K562 (cell line): ENCODE measurements at regions not wholly inside any gene's neighbourhood (a gene's known extent, or its start where the extent isn't known, plus 50 kb on each side); places are given as distances from the start of the nearest gene placed in this dataset.
A peak's percentile ranks its signal among the peaks of the same experiment; 100 is the strongest.

ENCODE experiments used
- BRD4 ChIP-seq: fragments of 200-600 bp; sonication (generic); IDR thresholded peaks from 2 replicates; pipeline ENCODE4 v1.6.1; 2017; ENCODE audit warnings: inconsistent platforms
- CBFA2T2 ChIP-seq: fragments of 450-650 bp; conservative IDR thresholded peaks from 2 replicates; pipeline ENCODE4 v1.6.1; 2017; ENCODE audit warnings: mild to moderate bottlenecking
- GATAD2A ChIP-seq: fragments of 450-650 bp; IDR thresholded peaks from 2 replicates; pipeline ENCODE4 v1.6.1; 2017
- KDM2B ChIP-seq: fragments of 250-450 bp; sonication (Bioruptor Pico); IDR thresholded peaks from 2 replicates; pipeline ENCODE4 v1.8.0; 2021; ENCODE audit warnings: mild to moderate bottlenecking, moderate library complexity
- KLF13 ChIP-seq: fragments of 450-650 bp; IDR thresholded peaks from 2 replicates; pipeline ENCODE4 v1.6.1; 2016; ENCODE audit warnings: missing genetic modification characterization, low read depth, mild to moderate bottlenecking, missing compliant biosample characterization, moderate library complexity, borderline replicate concordance
- MCM3 ChIP-seq: fragments of 450-650 bp; IDR thresholded peaks from 2 replicates; pipeline ENCODE4 v1.6.1; 2016
- MEF2A ChIP-seq: IDR thresholded peaks from 2 replicates; pipeline ENCODE4 v1.6.1; 2011; ENCODE audit warnings: low read depth, mild to moderate bottlenecking, low read length, moderate library complexity; ENCODE audit not compliant: control insufficient read depth
- NR2F6 ChIP-seq: fragments of 450-650 bp; formaldehyde crosslinking; IDR thresholded peaks from 2 replicates; pipeline ENCODE4 v1.4.0; 2020; ENCODE audit warnings: mild to moderate bottlenecking
- PURB ChIP-seq: sonication (generic); formaldehyde crosslinking; IDR thresholded peaks from 2 replicates; pipeline ENCODE4 v1.9.0; 2021; ENCODE audit warnings: low read depth, mild to moderate bottlenecking, missing genetic modification reagents
- STAG1 ChIP-seq: sonication (generic); formaldehyde crosslinking; IDR thresholded peaks from 2 replicates; pipeline ENCODE4 v1.5.0; 2020; ENCODE audit warnings: missing genetic modification reagents, borderline replicate concordance
- TBP ChIP-seq: optimal IDR thresholded peaks from 2 replicates; pipeline ENCODE3; 2011; ENCODE audit warnings: low read depth, low read length, improper control_type of control experiment
- TRIM24 ChIP-seq, 2 experiments: fragments of 450-650 bp; IDR thresholded peaks; 2 replicates each; pipeline ENCODE4 v1.6.1; 2016
- ZNF24 ChIP-seq: fragments of 450-650 bp; IDR thresholded peaks from 2 replicates; pipeline ENCODE4 v1.6.1; 2016
- ZNF316 ChIP-seq: fragments of 450-650 bp; IDR thresholded peaks from 2 replicates; pipeline ENCODE4 v1.6.1; 2016
- ZNF444 ChIP-seq: fragments of 250-450 bp; sonication (Bioruptor Pico); IDR thresholded peaks from 2 replicates; pipeline ENCODE4 v1.4.0; 2020; ENCODE audit warnings: mild to moderate bottlenecking, moderate library complexity
- TF ChIP-seq, protein P1 (sequence below), 3 experiments: fragments of 200-800 bp in 1 of 3; sonication (Bioruptor generic) in 1 of 3; sonication (generic) in 1 of 3; formaldehyde crosslinking in 1 of 3; IDR thresholded peaks; 2 replicates each; pipeline versions ENCODE4 v1.6.1 to v1.8.0; 2016 to 2022; ENCODE audit warnings: mild to moderate bottlenecking in 2 of 3, missing compliant biosample characterization in 2 of 3, missing genetic modification characterization in 2 of 3, missing genetic modification reagents in 1 of 3
- TF ChIP-seq, protein P2 (sequence below): sonication (generic); formaldehyde crosslinking; IDR thresholded peaks from 2 replicates; pipeline ENCODE4 v1.8.0; 2022; ENCODE audit warnings: missing genetic modification reagents, mild to moderate bottlenecking, moderate library complexity, borderline replicate concordance
- TF ChIP-seq, protein P3 (sequence below): IDR thresholded peaks from 2 replicates; pipeline ENCODE4 v1.6.1; 2011; ENCODE audit warnings: borderline replicate concordance, low read depth, mild to moderate bottlenecking, moderate library complexity, low read length; ENCODE audit not compliant: insufficient read depth, poor library complexity, severe bottlenecking
- TF ChIP-seq, protein P4 (sequence below): sonication (generic); IDR thresholded peaks from 2 replicates; pipeline ENCODE4 v1.6.1; 2016
- TF ChIP-seq, protein P5 (sequence below): sonication (generic); formaldehyde crosslinking; IDR thresholded peaks from 2 replicates; pipeline ENCODE4 v1.5.0; 2020; ENCODE audit warnings: missing genetic modification reagents
- TF ChIP-seq, protein P6 (sequence below): IDR thresholded peaks from 2 replicates; pipeline ENCODE4 v1.6.1; 2011; ENCODE audit not compliant: insufficient read length; ENCODE audit errors: extremely low read depth
- TF ChIP-seq, protein P7 (sequence below): sonication (generic); formaldehyde crosslinking; IDR thresholded peaks from 2 replicates; pipeline ENCODE4 v1.9.0; 2022; ENCODE audit warnings: mild to moderate bottlenecking, missing genetic modification reagents

DNA sequence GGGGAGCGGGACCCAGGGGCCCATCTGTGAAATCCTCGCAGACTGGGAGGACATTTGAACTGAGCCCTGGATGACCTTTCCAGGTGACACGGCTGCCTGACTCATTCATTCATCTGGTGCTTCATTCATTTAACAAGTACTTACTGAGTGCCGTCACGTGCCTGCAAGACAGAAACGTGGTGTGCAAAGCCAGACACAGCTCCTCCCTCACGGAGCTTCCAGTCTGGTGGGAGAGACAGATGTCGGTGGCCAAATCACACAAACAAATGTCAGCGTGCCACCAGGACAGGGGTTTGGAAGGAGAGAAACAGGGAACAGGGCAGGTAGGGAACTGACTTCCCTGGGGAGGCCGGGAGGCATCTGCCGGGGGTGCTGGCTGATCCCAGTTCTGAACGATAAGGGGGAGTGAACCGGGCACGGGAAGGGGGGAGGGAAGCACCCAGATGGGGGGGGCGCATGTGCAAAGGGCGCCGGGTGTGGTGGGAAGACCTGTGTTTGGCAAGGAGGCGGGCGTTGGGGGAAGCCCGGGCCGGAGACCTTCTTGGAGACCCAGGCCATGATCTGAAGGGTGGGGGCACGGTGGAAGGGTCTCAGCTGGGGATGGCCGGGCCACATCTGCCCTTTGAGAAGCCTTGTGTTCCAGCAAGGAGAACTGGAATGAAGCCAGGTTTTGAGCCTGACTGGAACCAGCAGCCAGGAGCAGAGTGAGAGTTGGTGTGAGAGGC, 93.6 kb upstream of the CIBAR2 start (continued):
- TF ChIP-seq, protein P1, sequence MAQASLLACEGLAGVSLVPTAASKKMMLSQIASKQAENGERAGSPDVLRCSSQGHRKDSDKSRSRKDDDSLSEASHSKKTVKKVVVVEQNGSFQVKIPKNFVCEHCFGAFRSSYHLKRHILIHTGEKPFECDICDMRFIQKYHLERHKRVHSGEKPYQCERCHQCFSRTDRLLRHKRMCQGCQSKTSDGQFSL (CRISPR knock-in tag; IDR thresholded peaks at IDR 0.05), result peak; percentile 63; the same call in 1 of the 2 replicates
- TF ChIP-seq, protein P1 (tag; IDR thresholded peaks at IDR 0.05), result no peak
- no peak for TF ChIP-seq KLF13 (tag)
- no peak for TF ChIP-seq NR2F6
- TF ChIP-seq, protein P2, sequence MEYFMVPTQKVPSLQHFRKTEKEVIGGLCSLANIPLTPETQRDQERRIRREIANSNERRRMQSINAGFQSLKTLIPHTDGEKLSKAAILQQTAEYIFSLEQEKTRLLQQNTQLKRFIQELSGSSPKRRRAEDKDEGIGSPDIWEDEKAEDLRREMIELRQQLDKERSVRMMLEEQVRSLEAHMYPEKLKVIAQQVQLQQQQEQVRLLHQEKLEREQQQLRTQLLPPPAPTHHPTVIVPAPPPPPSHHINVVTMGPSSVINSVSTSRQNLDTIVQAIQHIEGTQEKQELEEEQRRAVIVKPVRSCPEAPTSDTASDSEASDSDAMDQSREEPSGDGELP (CRISPR knock-in tag), result peak; percentile 23; the same call in 1 of the 2 replicates
- TF ChIP-seq KDM2B (CRISPR knock-in tag), result no peak
- TF ChIP-seq, protein P3, sequence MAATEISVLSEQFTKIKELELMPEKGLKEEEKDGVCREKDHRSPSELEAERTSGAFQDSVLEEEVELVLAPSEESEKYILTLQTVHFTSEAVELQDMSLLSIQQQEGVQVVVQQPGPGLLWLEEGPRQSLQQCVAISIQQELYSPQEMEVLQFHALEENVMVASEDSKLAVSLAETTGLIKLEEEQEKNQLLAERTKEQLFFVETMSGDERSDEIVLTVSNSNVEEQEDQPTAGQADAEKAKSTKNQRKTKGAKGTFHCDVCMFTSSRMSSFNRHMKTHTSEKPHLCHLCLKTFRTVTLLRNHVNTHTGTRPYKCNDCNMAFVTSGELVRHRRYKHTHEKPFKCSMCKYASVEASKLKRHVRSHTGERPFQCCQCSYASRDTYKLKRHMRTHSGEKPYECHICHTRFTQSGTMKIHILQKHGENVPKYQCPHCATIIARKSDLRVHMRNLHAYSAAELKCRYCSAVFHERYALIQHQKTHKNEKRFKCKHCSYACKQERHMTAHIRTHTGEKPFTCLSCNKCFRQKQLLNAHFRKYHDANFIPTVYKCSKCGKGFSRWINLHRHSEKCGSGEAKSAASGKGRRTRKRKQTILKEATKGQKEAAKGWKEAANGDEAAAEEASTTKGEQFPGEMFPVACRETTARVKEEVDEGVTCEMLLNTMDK, result no peak
- TF ChIP-seq PURB, result no peak
- TF ChIP-seq STAG1 (CRISPR knock-in tag), result peak; percentile 18; the same call in 1 of the 2 replicates
- TF ChIP-seq ZNF24, result peak; percentile 92
- TF ChIP-seq TRIM24 (IDR thresholded peaks at IDR 0.05), result peak in 1 of 2 experiments; percentile 40; a peak in 1 of 4 replicates
- TF ChIP-seq BRD4, result no peak
- TF ChIP-seq, protein P4, sequence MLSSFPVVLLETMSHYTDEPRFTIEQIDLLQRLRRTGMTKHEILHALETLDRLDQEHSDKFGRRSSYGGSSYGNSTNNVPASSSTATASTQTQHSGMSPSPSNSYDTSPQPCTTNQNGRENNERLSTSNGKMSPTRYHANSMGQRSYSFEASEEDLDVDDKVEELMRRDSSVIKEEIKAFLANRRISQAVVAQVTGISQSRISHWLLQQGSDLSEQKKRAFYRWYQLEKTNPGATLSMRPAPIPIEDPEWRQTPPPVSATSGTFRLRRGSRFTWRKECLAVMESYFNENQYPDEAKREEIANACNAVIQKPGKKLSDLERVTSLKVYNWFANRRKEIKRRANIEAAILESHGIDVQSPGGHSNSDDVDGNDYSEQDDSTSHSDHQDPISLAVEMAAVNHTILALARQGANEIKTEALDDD, result no peak
- no peak for TF ChIP-seq MCM3
- TF ChIP-seq, protein P5, sequence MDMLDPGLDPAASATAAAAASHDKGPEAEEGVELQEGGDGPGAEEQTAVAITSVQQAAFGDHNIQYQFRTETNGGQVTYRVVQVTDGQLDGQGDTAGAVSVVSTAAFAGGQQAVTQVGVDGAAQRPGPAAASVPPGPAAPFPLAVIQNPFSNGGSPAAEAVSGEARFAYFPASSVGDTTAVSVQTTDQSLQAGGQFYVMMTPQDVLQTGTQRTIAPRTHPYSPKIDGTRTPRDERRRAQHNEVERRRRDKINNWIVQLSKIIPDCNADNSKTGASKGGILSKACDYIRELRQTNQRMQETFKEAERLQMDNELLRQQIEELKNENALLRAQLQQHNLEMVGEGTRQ (CRISPR knock-in tag), result peak; percentile 49; the same call in 1 of the 2 replicates
- TF ChIP-seq ZNF316, result peak; percentile 80
- TF ChIP-seq TBP, result no peak
- no peak for TF ChIP-seq ZNF444 (CRISPR knock-in tag)
- TF ChIP-seq, protein P6, sequence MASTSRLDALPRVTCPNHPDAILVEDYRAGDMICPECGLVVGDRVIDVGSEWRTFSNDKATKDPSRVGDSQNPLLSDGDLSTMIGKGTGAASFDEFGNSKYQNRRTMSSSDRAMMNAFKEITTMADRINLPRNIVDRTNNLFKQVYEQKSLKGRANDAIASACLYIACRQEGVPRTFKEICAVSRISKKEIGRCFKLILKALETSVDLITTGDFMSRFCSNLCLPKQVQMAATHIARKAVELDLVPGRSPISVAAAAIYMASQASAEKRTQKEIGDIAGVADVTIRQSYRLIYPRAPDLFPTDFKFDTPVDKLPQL, result no peak
- TF ChIP-seq, protein P7, sequence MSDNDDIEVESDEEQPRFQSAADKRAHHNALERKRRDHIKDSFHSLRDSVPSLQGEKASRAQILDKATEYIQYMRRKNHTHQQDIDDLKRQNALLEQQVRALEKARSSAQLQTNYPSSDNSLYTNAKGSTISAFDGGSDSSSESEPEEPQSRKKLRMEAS (CRISPR knock-in tag), result no peak; the same call in 1 of the 2 replicates
- TF ChIP-seq CBFA2T2, result no peak
- no peak for TF ChIP-seq GATAD2A
- no peak for TF ChIP-seq MEF2A
